H9 (cell line): ENCODE measurements at regions not wholly inside any gene's neighbourhood (a gene's known extent, or its start where the extent isn't known, plus 50 kb on each side); places are given as distances from the start of the nearest gene placed in this dataset.

Experiments used
- DNase-seq: peaks from one replicate; pipeline ENCODE4 v3.0.0-alpha.2; 2017
- H2AFZ ChIP-seq: one replicate; pipeline ENCODE4 v1.6.1; 2013; ENCODE audit warnings: mild to moderate bottlenecking, low read length, control low read depth, moderate library complexity
- H2AK5ac ChIP-seq: 2 replicates; pipeline ENCODE4 v1.6.1; 2013; ENCODE audit warnings: low read length, control low read depth, mixed read lengths; ENCODE audit not compliant: insufficient read length
- H2BK120ac ChIP-seq: one replicate; pipeline ENCODE4 v1.6.1; 2013; ENCODE audit warnings: low read depth, mild to moderate bottlenecking, low read length, control low read depth, inconsistent platforms; ENCODE audit not compliant: poor library complexity, severe bottlenecking
- H2BK12ac ChIP-seq: 2 replicates; pipeline ENCODE4 v1.6.1; 2013; ENCODE audit warnings: low read length, control low read depth, mixed read lengths, low read depth; ENCODE audit not compliant: insufficient read length
- H2BK15ac ChIP-seq: 2 replicates; pipeline ENCODE4 v1.6.1; 2013; ENCODE audit warnings: low read depth, low read length, control low read depth
- H2BK20ac ChIP-seq: one replicate; pipeline ENCODE4 v1.6.1; 2013; ENCODE audit warnings: low read depth, mild to moderate bottlenecking, low read length, control low read depth, inconsistent platforms; ENCODE audit not compliant: poor library complexity, severe bottlenecking
- H2BK5ac ChIP-seq: 2 replicates; pipeline ENCODE4 v1.6.1; 2013; ENCODE audit warnings: low read length, control low read depth, mixed read lengths; ENCODE audit not compliant: insufficient read length
- H3K14ac ChIP-seq: 2 replicates; pipeline ENCODE4 v1.6.1; 2013; ENCODE audit warnings: low read length, control low read depth; ENCODE audit not compliant: insufficient read depth
- H3K18ac ChIP-seq: 2 replicates; pipeline ENCODE4 v1.6.1; 2013; ENCODE audit warnings: low read depth, mild to moderate bottlenecking, mixed read lengths, low read length, control low read depth; ENCODE audit not compliant: insufficient read length
- H3K23ac ChIP-seq: 2 replicates; pipeline ENCODE4 v1.6.1; 2013; ENCODE audit warnings: low read length, control low read depth, mixed read lengths, low read depth; ENCODE audit not compliant: insufficient read length
- H3K23me2 ChIP-seq: 2 replicates; pipeline ENCODE4 v1.6.1; 2013; ENCODE audit warnings: low read depth, mild to moderate bottlenecking, mixed read lengths, low read length, control low read depth; ENCODE audit not compliant: insufficient read length, poor library complexity, severe bottlenecking
- H3K27ac ChIP-seq: 2 replicates; pipeline ENCODE4 v1.5.1; 2013; ENCODE audit warnings: low read length, control low read depth, mixed read lengths, low read depth; ENCODE audit not compliant: insufficient read length
- H3K27me3 ChIP-seq: 2 replicates; pipeline ENCODE4 v1.6.1; 2013; ENCODE audit warnings: low read length, control low read depth, inconsistent platforms; ENCODE audit not compliant: insufficient read depth
- H3K4ac ChIP-seq: 2 replicates; pipeline ENCODE4 v1.6.1; 2013; ENCODE audit warnings: low read depth, mild to moderate bottlenecking, control low read depth, inconsistent platforms, low read length, moderate library complexity
- H3K4me1 ChIP-seq: 2 replicates; pipeline ENCODE4 v1.6.1; 2013; ENCODE audit warnings: low read length, control low read depth, inconsistent platforms; ENCODE audit not compliant: insufficient read depth
- H3K4me2 ChIP-seq: 2 replicates; pipeline ENCODE4 v1.6.1; 2013; ENCODE audit warnings: low read length, control low read depth, mixed read lengths; ENCODE audit not compliant: insufficient read length, insufficient read depth
- H3K56ac ChIP-seq: 2 replicates; pipeline ENCODE4 v1.6.1; 2013; ENCODE audit warnings: low read depth, mild to moderate bottlenecking, mixed read lengths, low read length, control low read depth; ENCODE audit not compliant: insufficient read length
- H3K79me1 ChIP-seq: 2 replicates; pipeline ENCODE4 v1.6.1; 2013; ENCODE audit warnings: low read depth, mild to moderate bottlenecking, moderate library complexity, low read length, control low read depth, inconsistent platforms; ENCODE audit not compliant: insufficient read depth, poor library complexity, severe bottlenecking
- H3K79me2 ChIP-seq: 2 replicates; pipeline ENCODE4 v1.6.1; 2013; ENCODE audit warnings: low read length, control low read depth, inconsistent platforms; ENCODE audit not compliant: insufficient read depth
- H3K9ac ChIP-seq: 2 replicates; pipeline ENCODE4 v1.6.1; 2013; ENCODE audit warnings: low read length, control low read depth, mixed read lengths; ENCODE audit not compliant: insufficient read length; ENCODE audit errors: extremely low read depth
- H3K9me3 ChIP-seq: one replicate; pipeline ENCODE4 v1.6.1; 2013; ENCODE audit warnings: low read depth, low read length, inconsistent platforms; ENCODE audit not compliant: control insufficient read depth
- H3T11ph ChIP-seq: one replicate; pipeline ENCODE4 v1.6.1; 2013; ENCODE audit warnings: mild to moderate bottlenecking, low read length, control low read depth, inconsistent platforms
- H4K20me1 ChIP-seq: one replicate; pipeline ENCODE4 v1.6.1; 2013; ENCODE audit not compliant: control insufficient read depth, insufficient read length, insufficient read depth
- H4K5ac ChIP-seq: 2 replicates; pipeline ENCODE4 v1.6.1; 2013; ENCODE audit warnings: low read depth, mild to moderate bottlenecking, mixed read lengths, low read length, control low read depth; ENCODE audit not compliant: insufficient read length
- H4K8ac ChIP-seq: replicated peaks from 2 replicates; pipeline ENCODE4 v1.6.1; 2013; ENCODE audit warnings: low read length, control low read depth, mixed read lengths, low read depth; ENCODE audit not compliant: insufficient read length
- H4K91ac ChIP-seq: 2 replicates; pipeline ENCODE4 v1.6.1; 2013; ENCODE audit warnings: low read depth, mild to moderate bottlenecking, moderate library complexity, mixed read lengths, low read length, control low read depth; ENCODE audit not compliant: insufficient read length
- H3K27ac Mint-ChIP-seq, 3 experiments: 2 replicates in 2 of 3; 3 replicates in 1 of 3; pipeline ENCODE4 v1.8.0; 2020 to 2021; ENCODE audit warnings: mixed read lengths in 3 of 3, mild to moderate bottlenecking in 1 of 3, moderate library complexity in 1 of 3
- H3K27me3 Mint-ChIP-seq: 2 replicates; pipeline ENCODE4 v1.8.0; 2021; ENCODE audit warnings: low read depth, mild to moderate bottlenecking, moderate library complexity, mixed read lengths
- H3K36me3 Mint-ChIP-seq, 3 experiments: 2 replicates in 2 of 3; 3 replicates in 1 of 3; pipeline ENCODE4 v1.8.0; 2020 to 2021; ENCODE audit warnings: low read depth in 3 of 3, mixed read lengths in 3 of 3; ENCODE audit not compliant: insufficient read depth in 1 of 3
- H3K4me1 Mint-ChIP-seq, 2 experiments: 2 replicates each; pipeline ENCODE4 v1.8.0; 2020; ENCODE audit warnings: mixed read lengths in 2 of 2
- H3K4me3 Mint-ChIP-seq, 2 experiments: 2 replicates in 1 of 2; 3 replicates in 1 of 2; pipeline ENCODE4 v1.8.0; 2020 to 2021; ENCODE audit warnings: mild to moderate bottlenecking in 2 of 2, mixed read lengths in 2 of 2, moderate library complexity in 1 of 2
- H3K9me3 Mint-ChIP-seq, 2 experiments: 2 replicates in 1 of 2; 3 replicates in 1 of 2; pipeline ENCODE4 v1.8.0; 2020; ENCODE audit warnings: mild to moderate bottlenecking in 2 of 2, mixed read lengths in 2 of 2, moderate library complexity in 1 of 2
- CTCF ChIP-seq: fragments of 200-600 bp; sonication (generic); conservative IDR thresholded peaks from 3 replicates; pipeline ENCODE4 v1.8.0; 2021; ENCODE audit warnings: antibody characterized with exemption, mild to moderate bottlenecking
- WGBS: extraction: QIAGEN DNeasy Blood & Tissue Kit; methylation state at CpG from one replicate; pipeline ENCODE4 v1.1.7; 2013; ENCODE audit warnings: missing lambda C conversion rate, low lambda C conversion rate, mixed read lengths; ENCODE audit not compliant: insufficient read length; ENCODE audit errors: extremely low coverage; 5-methylcytosine and 5-hydroxymethylcytosine counted together

DNA sequence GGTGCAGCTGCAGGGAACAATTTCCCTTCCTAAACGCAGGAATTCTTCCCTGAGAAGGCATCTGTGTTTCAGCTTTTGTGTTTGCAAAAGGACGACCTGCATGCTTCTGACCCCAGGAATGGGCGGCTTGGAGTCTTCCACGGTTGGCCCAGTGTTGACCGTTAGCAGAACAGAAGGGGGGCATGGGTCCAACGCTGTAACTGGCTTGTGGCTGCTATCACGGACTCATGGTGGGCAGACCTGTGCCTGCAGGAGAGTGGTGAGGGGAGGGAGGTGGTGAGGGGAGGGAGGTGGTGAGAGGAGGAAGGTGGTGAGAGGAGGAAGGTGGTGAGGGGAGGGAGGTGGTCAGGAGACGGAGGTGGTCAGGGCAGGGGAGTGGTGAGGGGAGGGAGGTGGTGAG, 388.6 kb upstream of the IRX4 start:
- Histone ChIP-seq H2BK12ac (no peak overlapping the region), H2BK5ac (no peak overlapping the region), H2AK5ac (no peak overlapping the region), H3K79me1 (no peaks in the 10 kb centered on the region), H3K56ac (no peak overlapping the region), H4K5ac (no peak overlapping the region), H3K23ac (no peak overlapping the region), H3K4me1 (no peaks in the 10 kb centered on the region), H2AFZ (no peak overlapping the region), H2BK15ac (no peak overlapping the region), H2BK20ac (no peak overlapping the region), H3T11ph (no peak overlapping the region), H3K4ac (no peak overlapping the region), H3K27me3 (no peaks in the 10 kb centered on the region), H3K4me2 (no peak overlapping the region), H3K79me2 (no peaks in the 10 kb centered on the region), H3K23me2 (no peaks in the 10 kb centered on the region), H3K18ac (no peak overlapping the region), H3K27ac (no peak overlapping the region), H2BK120ac (no peak overlapping the region), H3K9me3 (no peaks in the 10 kb centered on the region), H3K9ac (no peak overlapping the region), H4K20me1 (no peaks in the 10 kb centered on the region), H3K14ac (no peak overlapping the region), H4K91ac (no peak overlapping the region), H4K8ac (no peak overlapping the region)
- no CpG with 5 or more reads among the region's 8 CpGs for WGBS
- no peak for TF ChIP-seq CTCF
- Mint-ChIP-seq H3K36me3 (peaks cover 0 to 4% (median 0%) of the 10 kb centered on the region in 3 experiments; a peak in 1 of 7 replicates), H3K9me3 (no peaks in the 10 kb centered on the region; a peak in 2 of 5 replicates), H3K4me1 (peaks cover 17 to 19% of the 10 kb centered on the region in 2 experiments), H3K27ac (no peak overlapping the region; a peak in 1 of 7 replicates), H3K27me3 (no peaks in the 10 kb centered on the region; the same call in 1 of the 2 replicates), H3K4me3 (no peak overlapping the region)
- no peak for DNase-seq
